HepG2 (cell line): ENCODE measurements at regions not wholly inside any gene's neighbourhood (a gene's known extent, or its start where the extent isn't known, plus 50 kb on each side); places are given as distances from the start of the nearest gene placed in this dataset.

Source experiments
- ARHGAP35 ChIP-seq: sonication (generic); formaldehyde crosslinking; IDR thresholded peaks from 2 replicates; pipeline ENCODE4 v1.9.0; 2022; ENCODE audit warnings: mild to moderate bottlenecking, inconsistent platforms, moderate library complexity, missing genetic modification reagents, borderline replicate concordance
- FOXA3 ChIP-seq: IDR thresholded peaks from 2 replicates; pipeline ENCODE4 v1.6.1; 2016; ENCODE audit warnings: missing genetic modification reagents, missing compliant biosample characterization
- FOXP1 ChIP-seq, 2 experiments: fragments of 450-650 bp in 1 of 2; IDR thresholded peaks; 2 replicates each; pipeline ENCODE4 v1.6.1; 2017 to 2018; ENCODE audit warnings: antibody characterized with exemption in 1 of 2
- MED8 ChIP-seq: sonication (generic); formaldehyde crosslinking; IDR thresholded peaks from 2 replicates; pipeline ENCODE4 v1.8.1; 2023; ENCODE audit warnings: mild to moderate bottlenecking, missing genetic modification reagents; ENCODE audit not compliant: insufficient replicate concordance
- MIER2 ChIP-seq: IDR thresholded peaks from 2 replicates; pipeline ENCODE4 v1.6.1; 2016; ENCODE audit warnings: missing biosample characterization, missing genetic modification reagents
- RXRB ChIP-seq: IDR thresholded peaks from 2 replicates; pipeline ENCODE4 v1.6.1; 2016; ENCODE audit warnings: borderline replicate concordance, missing genetic modification reagents, missing compliant biosample characterization
- SAP130 ChIP-seq: IDR thresholded peaks from 2 replicates; pipeline ENCODE4 v1.6.1; 2016; ENCODE audit warnings: low read depth
- SOX6 ChIP-seq, 2 experiments: fragments of 450-650 bp in 1 of 2; sonication (generic) in 1 of 2; formaldehyde crosslinking in 1 of 2; IDR thresholded peaks; 2 replicates each; pipeline versions ENCODE4 v1.4.0 to v1.6.1; 2017 to 2020; ENCODE audit warnings: antibody characterized with exemption in 1 of 2, mild to moderate bottlenecking in 1 of 2, missing genetic modification reagents in 1 of 2
- SP5 ChIP-seq: IDR thresholded peaks from 2 replicates; pipeline ENCODE4 v1.6.1; 2016; ENCODE audit warnings: low read depth, borderline replicate concordance
- ZNF260 ChIP-seq: sonication (generic); formaldehyde crosslinking; IDR thresholded peaks from 2 replicates; pipeline ENCODE4 v1.4.0; 2020; ENCODE audit warnings: missing genetic modification reagents, low read depth, mild to moderate bottlenecking, borderline replicate concordance
- ZNF264 ChIP-seq: sonication (generic); formaldehyde crosslinking; IDR thresholded peaks from 2 replicates; pipeline ENCODE4 v1.4.0; 2020; ENCODE audit warnings: missing genetic modification reagents
- ZNF430 ChIP-seq: sonication (generic); formaldehyde crosslinking; IDR thresholded peaks from 2 replicates; pipeline ENCODE4 v1.9.0; 2021; ENCODE audit warnings: mild to moderate bottlenecking, missing genetic modification reagents
- ZNF777 ChIP-seq: sonication (generic); formaldehyde crosslinking; IDR thresholded peaks from 2 replicates; pipeline ENCODE4 v1.4.0; 2020; ENCODE audit warnings: missing genetic modification reagents
- ZSCAN25 ChIP-seq: sonication (generic); formaldehyde crosslinking; IDR thresholded peaks from 2 replicates; pipeline ENCODE4 v1.8.0; 2022; ENCODE audit warnings: mild to moderate bottlenecking, missing genetic modification reagents
- TF ChIP-seq, protein P1 (sequence below): IDR thresholded peaks from 2 replicates; pipeline ENCODE4 v1.4.0; 2020; ENCODE audit warnings: mild to moderate bottlenecking, missing genetic modification reagents
- TF ChIP-seq, protein P2 (sequence below): sonication (generic); formaldehyde crosslinking; IDR thresholded peaks from 2 replicates; pipeline ENCODE4 v1.5.0; 2020; ENCODE audit warnings: mild to moderate bottlenecking, low read depth, missing genetic modification reagents, borderline replicate concordance
- TF ChIP-seq, protein P3 (sequence below): IDR thresholded peaks from 2 replicates; pipeline ENCODE4 v1.6.1; 2016; ENCODE audit warnings: low read depth, control low read depth
- TF ChIP-seq, protein P4 (sequence below): sonication (generic); formaldehyde crosslinking; IDR thresholded peaks from 2 replicates; pipeline ENCODE4 v1.4.0; 2020; ENCODE audit warnings: low read depth, mild to moderate bottlenecking, missing genetic modification reagents
- TF ChIP-seq, protein P5 (sequence below): sonication (generic); formaldehyde crosslinking; IDR thresholded peaks from 2 replicates; pipeline ENCODE4 v1.5.1; 2020; ENCODE audit warnings: missing genetic modification reagents, mild to moderate bottlenecking, borderline replicate concordance

DNA sequence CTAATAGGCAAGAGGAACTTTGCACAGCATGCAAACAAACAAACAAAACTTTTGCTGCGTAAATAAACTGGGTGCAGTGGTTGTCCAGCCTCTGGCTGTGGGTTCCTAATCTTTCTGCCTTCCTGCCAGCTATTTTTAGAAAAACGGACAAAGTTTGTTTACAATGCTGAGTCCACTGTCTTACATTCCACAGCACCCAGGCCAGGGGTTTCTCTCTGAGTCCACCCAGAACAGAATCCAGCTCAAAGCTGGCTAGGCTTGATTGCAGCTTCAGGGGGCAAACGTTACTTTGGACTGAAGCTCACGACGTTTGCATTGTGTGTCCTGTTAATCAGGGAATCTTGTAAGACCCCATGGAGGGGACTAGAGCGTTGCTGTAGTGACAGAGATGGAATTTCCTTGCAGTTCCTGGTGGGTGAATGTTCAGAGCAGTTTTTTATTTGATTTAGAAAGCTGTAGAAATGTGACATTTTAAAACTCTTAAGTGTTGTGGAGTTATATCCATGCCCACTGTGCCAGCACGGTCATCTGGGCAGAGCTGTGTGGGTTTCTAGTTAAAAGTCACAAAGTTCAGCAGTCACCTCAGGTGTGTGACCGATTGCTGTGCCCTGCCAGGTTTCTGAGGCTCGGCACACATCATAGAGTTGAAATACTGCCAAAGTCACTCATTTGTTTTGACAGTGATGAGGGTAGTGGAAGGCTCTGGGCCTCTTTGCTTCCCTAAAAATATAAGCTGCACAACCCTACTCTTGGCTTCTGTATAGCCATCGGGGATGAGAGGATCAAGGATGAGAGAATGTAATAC is 247.0 kb downstream of the STK31 start (continued):
- TF ChIP-seq FOXP1 (IDR thresholded peaks at IDR 0.05) (no peak), FOXP1 (CRISPR knock-in tag; IDR thresholded peaks at IDR 0.05) (peak; percentile 89), ZSCAN25 (CRISPR knock-in tag) (no peak), MED8 (CRISPR knock-in tag) (no peak), MIER2 (CRISPR knock-in tag) (no peak), ZNF430 (CRISPR knock-in tag) (peak; percentile 69; the same call in 1 of the 2 replicates), SOX6 (IDR thresholded peaks at IDR 0.05) (no peak), SOX6 (CRISPR knock-in tag; IDR thresholded peaks at IDR 0.05) (0 out of 2 replicates have a peak, but pooled peaks have one; percentile 25), SAP130 (0 out of 2 replicates have a peak, but pooled peaks have one; percentile 27), ZNF260 (no peak), ZNF777 (no peak), RXRB (peak; percentile 33; the same call in 1 of the 2 replicates), ZNF264 (no peak), ARHGAP35 (CRISPR knock-in tag) (no peak), FOXA3 (CRISPR knock-in tag) (peak; percentile 47), SP5 (CRISPR knock-in tag) (no peak)
- TF ChIP-seq, protein P1, sequence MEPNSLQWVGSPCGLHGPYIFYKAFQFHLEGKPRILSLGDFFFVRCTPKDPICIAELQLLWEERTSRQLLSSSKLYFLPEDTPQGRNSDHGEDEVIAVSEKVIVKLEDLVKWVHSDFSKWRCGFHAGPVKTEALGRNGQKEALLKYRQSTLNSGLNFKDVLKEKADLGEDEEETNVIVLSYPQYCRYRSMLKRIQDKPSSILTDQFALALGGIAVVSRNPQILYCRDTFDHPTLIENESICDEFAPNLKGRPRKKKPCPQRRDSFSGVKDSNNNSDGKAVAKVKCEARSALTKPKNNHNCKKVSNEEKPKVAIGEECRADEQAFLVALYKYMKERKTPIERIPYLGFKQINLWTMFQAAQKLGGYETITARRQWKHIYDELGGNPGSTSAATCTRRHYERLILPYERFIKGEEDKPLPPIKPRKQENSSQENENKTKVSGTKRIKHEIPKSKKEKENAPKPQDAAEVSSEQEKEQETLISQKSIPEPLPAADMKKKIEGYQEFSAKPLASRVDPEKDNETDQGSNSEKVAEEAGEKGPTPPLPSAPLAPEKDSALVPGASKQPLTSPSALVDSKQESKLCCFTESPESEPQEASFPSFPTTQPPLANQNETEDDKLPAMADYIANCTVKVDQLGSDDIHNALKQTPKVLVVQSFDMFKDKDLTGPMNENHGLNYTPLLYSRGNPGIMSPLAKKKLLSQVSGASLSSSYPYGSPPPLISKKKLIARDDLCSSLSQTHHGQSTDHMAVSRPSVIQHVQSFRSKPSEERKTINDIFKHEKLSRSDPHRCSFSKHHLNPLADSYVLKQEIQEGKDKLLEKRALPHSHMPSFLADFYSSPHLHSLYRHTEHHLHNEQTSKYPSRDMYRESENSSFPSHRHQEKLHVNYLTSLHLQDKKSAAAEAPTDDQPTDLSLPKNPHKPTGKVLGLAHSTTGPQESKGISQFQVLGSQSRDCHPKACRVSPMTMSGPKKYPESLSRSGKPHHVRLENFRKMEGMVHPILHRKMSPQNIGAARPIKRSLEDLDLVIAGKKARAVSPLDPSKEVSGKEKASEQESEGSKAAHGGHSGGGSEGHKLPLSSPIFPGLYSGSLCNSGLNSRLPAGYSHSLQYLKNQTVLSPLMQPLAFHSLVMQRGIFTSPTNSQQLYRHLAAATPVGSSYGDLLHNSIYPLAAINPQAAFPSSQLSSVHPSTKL (CRISPR knock-in tag), result peak; percentile 44; the same call in 1 of the 2 replicates
- TF ChIP-seq, protein P2, sequence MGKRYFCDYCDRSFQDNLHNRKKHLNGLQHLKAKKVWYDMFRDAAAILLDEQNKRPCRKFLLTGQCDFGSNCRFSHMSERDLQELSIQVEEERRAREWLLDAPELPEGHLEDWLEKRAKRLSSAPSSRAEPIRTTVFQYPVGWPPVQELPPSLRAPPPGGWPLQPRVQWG (CRISPR knock-in tag), result no peak
- TF ChIP-seq, protein P3, sequence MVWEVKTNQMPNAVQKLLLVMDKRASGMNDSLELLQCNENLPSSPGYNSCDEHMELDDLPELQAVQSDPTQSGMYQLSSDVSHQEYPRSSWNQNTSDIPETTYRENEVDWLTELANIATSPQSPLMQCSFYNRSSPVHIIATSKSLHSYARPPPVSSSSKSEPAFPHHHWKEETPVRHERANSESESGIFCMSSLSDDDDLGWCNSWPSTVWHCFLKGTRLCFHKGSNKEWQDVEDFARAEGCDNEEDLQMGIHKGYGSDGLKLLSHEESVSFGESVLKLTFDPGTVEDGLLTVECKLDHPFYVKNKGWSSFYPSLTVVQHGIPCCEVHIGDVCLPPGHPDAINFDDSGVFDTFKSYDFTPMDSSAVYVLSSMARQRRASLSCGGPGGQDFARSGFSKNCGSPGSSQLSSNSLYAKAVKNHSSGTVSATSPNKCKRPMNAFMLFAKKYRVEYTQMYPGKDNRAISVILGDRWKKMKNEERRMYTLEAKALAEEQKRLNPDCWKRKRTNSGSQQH (CRISPR knock-in tag), result no peak
- TF ChIP-seq, protein P4, sequence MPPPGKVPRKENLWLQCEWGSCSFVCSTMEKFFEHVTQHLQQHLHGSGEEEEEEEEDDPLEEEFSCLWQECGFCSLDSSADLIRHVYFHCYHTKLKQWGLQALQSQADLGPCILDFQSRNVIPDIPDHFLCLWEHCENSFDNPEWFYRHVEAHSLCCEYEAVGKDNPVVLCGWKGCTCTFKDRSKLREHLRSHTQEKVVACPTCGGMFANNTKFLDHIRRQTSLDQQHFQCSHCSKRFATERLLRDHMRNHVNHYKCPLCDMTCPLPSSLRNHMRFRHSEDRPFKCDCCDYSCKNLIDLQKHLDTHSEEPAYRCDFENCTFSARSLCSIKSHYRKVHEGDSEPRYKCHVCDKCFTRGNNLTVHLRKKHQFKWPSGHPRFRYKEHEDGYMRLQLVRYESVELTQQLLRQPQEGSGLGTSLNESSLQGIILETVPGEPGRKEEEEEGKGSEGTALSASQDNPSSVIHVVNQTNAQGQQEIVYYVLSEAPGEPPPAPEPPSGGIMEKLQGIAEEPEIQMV (CRISPR knock-in tag), result no peak
- TF ChIP-seq, protein P5, sequence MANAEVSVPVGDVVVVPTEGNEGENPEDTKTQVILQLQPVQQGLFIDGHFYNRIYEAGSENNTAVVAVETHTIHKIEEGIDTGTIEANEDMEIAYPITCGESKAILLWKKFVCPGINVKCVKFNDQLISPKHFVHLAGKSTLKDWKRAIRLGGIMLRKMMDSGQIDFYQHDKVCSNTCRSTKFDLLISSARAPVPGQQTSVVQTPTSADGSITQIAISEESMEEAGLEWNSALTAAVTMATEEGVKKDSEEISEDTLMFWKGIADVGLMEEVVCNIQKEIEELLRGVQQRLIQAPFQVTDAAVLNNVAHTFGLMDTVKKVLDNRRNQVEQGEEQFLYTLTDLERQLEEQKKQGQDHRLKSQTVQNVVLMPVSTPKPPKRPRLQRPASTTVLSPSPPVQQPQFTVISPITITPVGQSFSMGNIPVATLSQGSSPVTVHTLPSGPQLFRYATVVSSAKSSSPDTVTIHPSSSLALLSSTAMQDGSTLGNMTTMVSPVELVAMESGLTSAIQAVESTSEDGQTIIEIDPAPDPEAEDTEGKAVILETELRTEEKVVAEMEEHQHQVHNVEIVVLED (CRISPR knock-in tag), result no peak
